ENCODE measurements at regions not wholly inside any gene's neighbourhood (a gene's known extent, or its start where the extent isn't known, plus 50 kb on each side); places are given as distances from the start of the nearest gene placed in this dataset.

- no peak for TF ChIP-seq POLR2AphosphoS5 (IDR thresholded peaks at IDR 0.05; ENCODE audit: borderline replicate concordance, low read depth, low read length)
- no peak for TF ChIP-seq EZH2 (IDR thresholded peaks at IDR 0.05)
These were observed 79.2 kb upstream of the KCTD7 start for GRCh38 chr7:66549466-66549865.

Measured in SK-N-MC (cell line).